Ovary (tissue), 3 donors: ENCODE measurements at regions not wholly inside any gene's neighbourhood (a gene's known extent, or its start where the extent isn't known, plus 50 kb on each side); places are given as distances from the start of the nearest gene placed in this dataset.

Experiments used
- EP300 ChIP-seq: sonication (generic); formaldehyde crosslinking; IDR thresholded peaks from one replicate; pipeline ENCODE4 v1.6.1; 2017; ENCODE audit warnings: antibody characterized with exemption
- POLR2A ChIP-seq: fragments of 450-650 bp; IDR thresholded peaks from one replicate; pipeline ENCODE4 v1.6.1; 2017; ENCODE audit warnings: antibody characterized with exemption, mild to moderate bottlenecking, moderate library complexity
- TF ChIP-seq, protein P1 (sequence below), 3 donors: fragments of 450-650 bp in 2 of 3; fragments of 200-600 bp in 1 of 3; IDR thresholded peaks; one replicate each; pipeline versions ENCODE4 v1.5.1 to v1.8.0; 2016 to 2022; ENCODE audit warnings: antibody characterized with exemption in 3 of 3, mild to moderate bottlenecking in 1 of 3
- donor health status: DM: no; HTN: no; CAD: no.

DNA sequence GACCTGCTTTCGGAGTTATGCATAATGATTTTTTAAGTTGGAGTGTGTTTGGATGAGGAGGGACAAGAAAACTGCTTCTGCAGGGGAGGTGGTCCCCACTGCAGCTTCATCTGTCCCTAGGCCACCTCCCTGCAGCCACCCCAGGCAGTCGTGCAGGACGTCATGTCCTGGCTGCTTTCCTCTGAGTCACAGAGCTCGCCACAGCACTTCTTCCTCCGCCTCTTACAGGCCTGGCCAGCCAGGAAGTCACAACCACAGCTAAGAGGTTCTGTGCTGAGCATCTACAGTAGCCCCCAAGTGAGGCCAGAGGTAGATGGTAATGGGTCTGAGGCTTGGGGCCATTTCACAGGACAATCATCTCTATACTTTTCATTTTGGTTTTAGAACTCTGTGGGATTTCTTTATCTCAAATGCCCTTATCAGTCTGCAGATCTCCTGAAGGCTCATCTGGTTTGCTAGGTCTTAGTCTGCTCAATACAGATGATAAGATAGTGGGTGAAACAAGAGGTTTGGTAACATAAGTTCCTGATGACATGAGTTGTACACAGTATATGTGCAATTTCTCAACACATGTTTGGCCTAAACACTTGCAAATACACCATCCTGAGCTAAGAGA lies 106.4 kb downstream of the ARF6 start:
- TF ChIP-seq POLR2A: no peak
- TF ChIP-seq, protein P1, sequence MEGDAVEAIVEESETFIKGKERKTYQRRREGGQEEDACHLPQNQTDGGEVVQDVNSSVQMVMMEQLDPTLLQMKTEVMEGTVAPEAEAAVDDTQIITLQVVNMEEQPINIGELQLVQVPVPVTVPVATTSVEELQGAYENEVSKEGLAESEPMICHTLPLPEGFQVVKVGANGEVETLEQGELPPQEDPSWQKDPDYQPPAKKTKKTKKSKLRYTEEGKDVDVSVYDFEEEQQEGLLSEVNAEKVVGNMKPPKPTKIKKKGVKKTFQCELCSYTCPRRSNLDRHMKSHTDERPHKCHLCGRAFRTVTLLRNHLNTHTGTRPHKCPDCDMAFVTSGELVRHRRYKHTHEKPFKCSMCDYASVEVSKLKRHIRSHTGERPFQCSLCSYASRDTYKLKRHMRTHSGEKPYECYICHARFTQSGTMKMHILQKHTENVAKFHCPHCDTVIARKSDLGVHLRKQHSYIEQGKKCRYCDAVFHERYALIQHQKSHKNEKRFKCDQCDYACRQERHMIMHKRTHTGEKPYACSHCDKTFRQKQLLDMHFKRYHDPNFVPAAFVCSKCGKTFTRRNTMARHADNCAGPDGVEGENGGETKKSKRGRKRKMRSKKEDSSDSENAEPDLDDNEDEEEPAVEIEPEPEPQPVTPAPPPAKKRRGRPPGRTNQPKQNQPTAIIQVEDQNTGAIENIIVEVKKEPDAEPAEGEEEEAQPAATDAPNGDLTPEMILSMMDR (IDR thresholded peaks at IDR 0.05): no peak
- TF ChIP-seq EP300: no peak
